Activated CD4-positive, alpha-beta memory T cell treated with anti-CD3 and anti-CD28 coated beads for 36 hours (primary cell): ENCODE measurements at regions not wholly inside any gene's neighbourhood (a gene's known extent, or its start where the extent isn't known, plus 50 kb on each side); places are given as distances from the start of the nearest gene placed in this dataset.

Experiments used
- CTCF ChIA-PET: fragments of 350-600 bp; sonication (Branson Sonifier 250); formaldehyde crosslinking; loops from one replicate; lab custom pipeline; 2021; ENCODE audit warnings: antibody characterized with exemption, inconsistent platforms; lab: Charles Lee
- POLR2A ChIA-PET: fragments of 350-600 bp; sonication (Branson Sonifier 250); formaldehyde crosslinking; loops from one replicate; lab custom pipeline; 2021; ENCODE audit warnings: antibody characterized with exemption; lab: Charles Lee
- DNase-seq: peaks from one replicate; pipeline ENCODE4 v3.0.0-alpha.2; 2020
- H3K27ac Mint-ChIP-seq: one replicate; pipeline ENCODE4 v1.8.0; 2021; ENCODE audit warnings: mixed read lengths
- H3K27me3 Mint-ChIP-seq: one replicate; pipeline ENCODE4 v1.8.0; 2021; ENCODE audit warnings: mixed read lengths
- H3K36me3 Mint-ChIP-seq: one replicate; pipeline ENCODE4 v1.8.0; 2021; ENCODE audit warnings: mixed read lengths
- H3K4me1 Mint-ChIP-seq: one replicate; pipeline ENCODE4 v1.8.0; 2021; ENCODE audit warnings: low read depth, mixed read lengths
- H3K4me3 Mint-ChIP-seq: one replicate; pipeline ENCODE4 v1.8.0; 2021; ENCODE audit warnings: mild to moderate bottlenecking, mixed read lengths
- H3K9me3 Mint-ChIP-seq: one replicate; pipeline ENCODE4 v1.8.0; 2021; ENCODE audit warnings: mixed read lengths
- intact Hi-C: fragments of 100-400 bp; cut with micrococcal nuclease; formaldehyde crosslinking; loops from one replicate; pipeline ENCODE4 v1.15.1; 2023

- no peak overlapping the region for H3K27ac Mint-ChIP-seq
- no peaks in the 10 kb centered on the region for H3K27me3 Mint-ChIP-seq
- ChIA-PET CTCF (interaction anchor here (0.5 kb wide), 1 partner anchor 42 kb away, joined by 3 read pairs; no protein-coding TSS in a partner anchor), POLR2A (no interaction called here)
- no peak for DNase-seq
- no peaks in the 10 kb centered on the region for H3K4me1 Mint-ChIP-seq
- H3K9me3 Mint-ChIP-seq, result peaks cover 8% of the 10 kb centered on the region
- no peaks in the 10 kb centered on the region for H3K36me3 Mint-ChIP-seq
- no peak overlapping the region for H3K4me3 Mint-ChIP-seq
- intact Hi-C loops, result no loop called here
Observed at GRCh38 chr16:65285128-65286048, 163.5 kb upstream of the CDH11 start.

- no peak for DNase-seq
- H3K27me3 Mint-ChIP-seq, result no peaks in the 10 kb centered on the region
- no peak overlapping the region for H3K4me3 Mint-ChIP-seq
- CTCF ChIA-PET, result interaction anchor here (0.5 kb wide), 1 partner anchor 42 kb away, joined by 3 read pairs; no protein-coding TSS in a partner anchor
- peaks cover 8% of the 10 kb centered on the region for H3K9me3 Mint-ChIP-seq
- POLR2A ChIA-PET, result no interaction called here
- no peaks in the 10 kb centered on the region for H3K36me3 Mint-ChIP-seq
- intact Hi-C loops, result no loop called here
- H3K27ac Mint-ChIP-seq, result no peak overlapping the region
- no peaks in the 10 kb centered on the region for H3K4me1 Mint-ChIP-seq
Observed at GRCh38 chr16:65284626-65285025, 162.8 kb upstream of the CDH11 start.

GRCh38 chr16:65283181-65283651 lies 161.4 kb upstream of the CDH11 start:
- no peak overlapping the region for H3K27ac Mint-ChIP-seq
- H3K4me3 Mint-ChIP-seq, result no peak overlapping the region
- intact Hi-C loops, result no loop called here
- ChIA-PET POLR2A (no interaction called here), CTCF (no interaction called here)
- no peaks in the 10 kb centered on the region for H3K36me3 Mint-ChIP-seq
- H3K27me3 Mint-ChIP-seq, result no peaks in the 10 kb centered on the region
- no peak for DNase-seq
- peaks cover 6% of the 10 kb centered on the region for H3K9me3 Mint-ChIP-seq
- no peaks in the 10 kb centered on the region for H3K4me1 Mint-ChIP-seq

- ChIA-PET CTCF (no interaction called here), POLR2A (no interaction called here)
- H3K9me3 Mint-ChIP-seq, result peaks cover 15% of the 10 kb centered on the region
- DNase-seq, result no peak
- H3K4me3 Mint-ChIP-seq, result no peak overlapping the region
- intact Hi-C loops, result no loop called here
- H3K27ac Mint-ChIP-seq, result no peak overlapping the region
- H3K36me3 Mint-ChIP-seq, result no peaks in the 10 kb centered on the region
- H3K27me3 Mint-ChIP-seq, result no peaks in the 10 kb centered on the region
- no peaks in the 10 kb centered on the region for H3K4me1 Mint-ChIP-seq
Observed at GRCh38 chr16:65281586-65281985, 159.7 kb upstream of the CDH11 start.

DNA sequence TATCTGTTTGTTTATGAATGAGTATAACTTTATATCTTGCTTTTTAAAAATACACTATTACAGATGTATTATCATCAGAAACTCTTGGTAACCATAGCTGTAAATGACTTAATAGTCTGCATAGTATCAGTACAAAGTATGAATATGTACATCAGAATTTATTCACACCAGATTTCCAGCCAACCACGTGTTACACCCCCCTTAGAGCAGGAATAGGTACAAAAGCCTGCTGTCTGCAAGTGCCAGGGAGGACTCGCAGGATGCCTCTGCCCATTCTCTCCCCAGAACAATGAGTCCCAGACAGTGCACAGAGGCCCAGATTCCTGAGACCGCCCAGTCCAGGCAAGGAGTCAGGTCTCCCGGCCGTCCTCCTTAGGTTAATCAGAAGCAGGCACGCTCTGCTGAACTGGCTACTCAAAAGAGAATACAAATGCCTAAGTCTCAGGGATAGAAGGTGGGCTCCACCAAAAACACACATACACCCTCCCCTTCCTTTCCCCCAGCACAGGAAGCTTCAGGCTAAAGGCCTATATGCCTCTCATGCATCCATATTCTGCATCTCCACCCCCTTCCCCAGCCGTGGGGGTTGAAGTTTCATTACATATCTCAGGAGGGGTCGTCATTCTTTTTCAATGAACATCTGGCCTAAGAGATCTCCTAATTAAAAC lies 159.1 kb upstream of the CDH11 start:
- no peak overlapping the region for H3K27ac Mint-ChIP-seq
- ChIA-PET CTCF (no interaction called here), POLR2A (no interaction called here)
- no peak for DNase-seq
- intact Hi-C loops, result no loop called here
- H3K4me1 Mint-ChIP-seq, result no peaks in the 10 kb centered on the region
- H3K4me3 Mint-ChIP-seq, result no peak overlapping the region
- no peaks in the 10 kb centered on the region for H3K36me3 Mint-ChIP-seq
- peaks cover 16% of the 10 kb centered on the region for H3K9me3 Mint-ChIP-seq
- no peaks in the 10 kb centered on the region for H3K27me3 Mint-ChIP-seq

DNA sequence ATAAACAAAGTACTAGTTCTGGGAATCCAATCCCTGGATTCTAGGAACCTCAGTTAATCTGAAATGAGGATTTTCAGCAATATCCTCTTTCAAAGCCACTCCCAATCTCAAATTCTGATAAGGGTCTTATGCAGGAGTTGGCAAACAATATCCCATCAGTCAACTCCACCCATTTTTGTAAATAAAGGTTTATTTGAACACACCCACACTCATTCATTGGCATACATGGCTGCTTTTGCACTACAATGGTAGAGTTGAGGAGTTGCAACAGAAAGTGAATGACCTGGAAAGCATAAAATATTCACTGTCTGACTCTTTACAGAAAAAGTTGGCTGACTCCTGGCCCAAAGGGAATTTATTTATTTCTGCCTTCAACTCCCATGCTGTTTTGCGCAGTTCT lies 157.7 kb upstream of the CDH11 start:
- H3K4me3 Mint-ChIP-seq, result no peak overlapping the region
- CTCF ChIA-PET, result no interaction called here
- POLR2A ChIA-PET, result no interaction called here
- intact Hi-C loops, result no loop called here
- no peaks in the 10 kb centered on the region for H3K36me3 Mint-ChIP-seq
- H3K4me1 Mint-ChIP-seq, result no peaks in the 10 kb centered on the region
- no peaks in the 10 kb centered on the region for H3K27me3 Mint-ChIP-seq
- peaks cover 16% of the 10 kb centered on the region for H3K9me3 Mint-ChIP-seq
- no peak overlapping the region for H3K27ac Mint-ChIP-seq
- no peak for DNase-seq

DNA sequence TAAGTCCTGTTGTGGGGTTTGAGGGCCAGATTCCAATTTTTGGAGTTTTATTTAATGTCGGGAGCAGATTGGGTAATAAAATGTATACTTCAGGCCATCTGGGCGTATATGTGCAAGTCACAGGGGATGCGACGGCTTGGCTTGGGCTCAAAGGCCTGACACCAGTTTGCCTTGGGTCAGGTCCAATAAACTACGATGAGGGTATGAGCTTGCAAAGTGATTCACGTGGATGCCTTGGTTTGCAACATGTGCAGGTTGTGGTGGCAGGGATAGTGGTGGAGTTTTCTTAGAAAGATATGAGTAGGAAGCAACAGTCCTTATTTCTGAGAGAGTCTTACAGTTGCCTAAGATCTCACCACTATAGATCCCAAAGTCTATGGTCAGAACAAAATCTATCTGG lies 157.0 kb upstream of the CDH11 start:
- CTCF ChIA-PET, result no interaction called here
- Mint-ChIP-seq H3K4me1 (no peaks in the 10 kb centered on the region), H3K36me3 (no peaks in the 10 kb centered on the region), H3K27me3 (no peaks in the 10 kb centered on the region), H3K4me3 (no peak overlapping the region), H3K9me3 (peaks cover 16% of the 10 kb centered on the region), H3K27ac (no peak overlapping the region)
- intact Hi-C loops, result no loop called here
- POLR2A ChIA-PET, result no interaction called here
- DNase-seq, result no peak

- CTCF ChIA-PET, result no interaction called here
- intact Hi-C loops, result no loop called here
- Mint-ChIP-seq H3K4me1 (no peaks in the 10 kb centered on the region), H3K9me3 (peaks cover 14% of the 10 kb centered on the region), H3K4me3 (no peak overlapping the region), H3K27ac (no peak overlapping the region), H3K27me3 (no peaks in the 10 kb centered on the region), H3K36me3 (no peaks in the 10 kb centered on the region)
- no peak for DNase-seq
- POLR2A ChIA-PET, result no interaction called here
Observed at GRCh38 chr16:65274566-65274965, 152.7 kb upstream of the CDH11 start.

DNA sequence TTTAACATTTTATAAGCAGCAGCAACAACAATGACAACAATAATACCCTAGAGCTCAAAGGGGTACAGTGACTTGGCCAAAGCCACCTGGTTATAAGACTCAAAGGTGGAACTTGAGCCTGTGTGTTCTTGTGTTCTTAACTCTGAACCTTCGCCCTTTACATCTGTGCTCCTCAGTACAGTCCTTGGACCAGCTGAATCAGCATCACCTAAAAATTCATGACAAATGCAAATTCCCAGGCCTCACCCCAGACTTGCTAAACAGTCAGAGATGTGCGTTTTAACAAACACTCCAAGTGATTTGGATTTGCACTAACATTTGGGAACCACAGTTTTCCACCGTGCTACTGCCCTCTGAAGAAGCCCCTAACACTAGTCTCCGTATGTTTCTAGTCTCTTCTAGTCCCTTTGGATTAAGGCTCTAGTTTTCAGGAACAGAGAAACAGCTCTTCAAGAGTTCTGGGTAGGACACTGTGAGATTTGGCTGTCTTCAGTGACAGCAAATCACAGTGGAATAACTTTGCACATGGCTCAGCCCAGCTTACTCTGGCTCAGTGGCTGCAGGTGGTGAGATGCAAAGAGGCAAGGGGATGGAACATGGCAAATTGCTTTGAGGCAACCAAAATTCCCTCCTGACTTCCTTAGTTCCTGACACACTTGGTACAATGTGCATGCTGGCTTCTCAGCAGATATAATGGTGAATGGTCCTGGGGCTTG lies 151.0 kb upstream of the CDH11 start:
- intact Hi-C loops, result no loop called here
- no peak overlapping the region for H3K4me3 Mint-ChIP-seq
- H3K27me3 Mint-ChIP-seq, result no peaks in the 10 kb centered on the region
- no peak overlapping the region for H3K27ac Mint-ChIP-seq
- ChIA-PET CTCF (no interaction called here), POLR2A (no interaction called here)
- peaks cover 7% of the 10 kb centered on the region for H3K9me3 Mint-ChIP-seq
- no peak for DNase-seq
- H3K36me3 Mint-ChIP-seq, result no peaks in the 10 kb centered on the region
- no peaks in the 10 kb centered on the region for H3K4me1 Mint-ChIP-seq

GRCh38 chr16:65271996-65272395 lies 150.1 kb upstream of the CDH11 start:
- H3K9me3 Mint-ChIP-seq, result peaks cover 4% of the 10 kb centered on the region
- no peak overlapping the region for H3K4me3 Mint-ChIP-seq
- ChIA-PET CTCF (no interaction called here), POLR2A (no interaction called here)
- DNase-seq, result no peak
- H3K36me3 Mint-ChIP-seq, result no peaks in the 10 kb centered on the region
- intact Hi-C loops, result no loop called here
- H3K27me3 Mint-ChIP-seq, result no peaks in the 10 kb centered on the region
- no peak overlapping the region for H3K27ac Mint-ChIP-seq
- no peaks in the 10 kb centered on the region for H3K4me1 Mint-ChIP-seq

DNA sequence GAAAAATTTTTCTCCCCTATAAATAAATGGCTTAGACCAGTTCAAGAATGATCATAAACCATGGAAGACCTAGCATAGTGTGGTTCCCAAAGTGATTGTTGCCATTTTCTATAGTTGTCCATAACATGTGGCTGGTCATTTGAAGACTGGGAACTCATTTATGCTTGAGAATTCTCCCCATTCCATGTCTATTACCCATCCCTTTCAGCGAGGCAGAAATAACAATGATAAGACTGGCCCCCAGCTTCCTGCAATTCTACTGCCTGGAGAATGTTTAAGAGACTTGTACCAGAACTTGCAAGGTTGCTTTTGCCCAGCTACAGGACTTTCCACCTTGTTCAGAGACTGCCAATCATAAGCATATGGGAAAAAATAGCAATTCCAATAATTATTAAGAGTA lies 146.5 kb upstream of the CDH11 start:
- POLR2A ChIA-PET, result no interaction called here
- H3K4me1 Mint-ChIP-seq, result no peaks in the 10 kb centered on the region
- H3K9me3 Mint-ChIP-seq, result no peaks in the 10 kb centered on the region
- H3K4me3 Mint-ChIP-seq, result no peak overlapping the region
- H3K36me3 Mint-ChIP-seq, result no peaks in the 10 kb centered on the region
- DNase-seq, result no peak
- H3K27ac Mint-ChIP-seq, result no peak overlapping the region
- H3K27me3 Mint-ChIP-seq, result no peaks in the 10 kb centered on the region
- intact Hi-C loops, result no loop called here
- CTCF ChIA-PET, result no interaction called here

DNA sequence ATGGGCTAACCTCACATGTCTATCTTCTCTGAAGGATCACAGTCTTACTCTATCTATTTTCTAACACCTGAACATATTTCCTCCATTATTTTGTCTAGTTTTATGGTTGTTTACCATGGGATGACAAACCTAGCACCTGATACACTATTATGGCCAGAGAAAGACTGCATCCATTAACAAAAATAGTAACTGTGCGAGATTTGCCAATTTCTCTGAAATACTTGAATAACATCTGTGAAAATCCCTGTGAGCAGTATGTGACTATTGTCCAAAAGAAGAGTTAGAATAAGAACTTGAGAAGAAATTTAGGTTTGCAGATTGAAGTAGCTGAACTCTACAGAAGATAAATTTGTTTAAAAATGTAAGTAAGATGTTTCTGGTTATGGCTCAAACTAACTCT lies 142.0 kb upstream of the CDH11 start:
- CTCF ChIA-PET, result no interaction called here
- Mint-ChIP-seq H3K27ac (no peak overlapping the region), H3K27me3 (no peaks in the 10 kb centered on the region), H3K4me1 (no peaks in the 10 kb centered on the region), H3K36me3 (no peaks in the 10 kb centered on the region), H3K4me3 (no peak overlapping the region), H3K9me3 (no peaks in the 10 kb centered on the region)
- POLR2A ChIA-PET, result no interaction called here
- intact Hi-C loops, result no loop called here
- no peak for DNase-seq
